Calu3 (cell line): ENCODE measurements at regions not wholly inside any gene's neighbourhood (a gene's known extent, or its start where the extent isn't known, plus 50 kb on each side); places are given as distances from the start of the nearest gene placed in this dataset.
A peak's percentile ranks its signal among the peaks of the same experiment; 100 is the strongest.

Experiments
- BruUV-seq: library from RNA; stranded (reverse); fragments of 400-500 nt; replicated peaks from 2 replicates; lab custom pipeline; 2021; lab: Mats Ljungman, UMichigan
- CTCF ChIA-PET: fragments of 300-600 bp; sonication (Branson Sonifier 250); formaldehyde crosslinking; loops from one replicate; lab custom pipeline; 2022; ENCODE audit warnings: antibody characterized with exemption; lab: Charles Lee
- DNase-seq: peaks from one replicate; pipeline ENCODE4 v3.0.0; 2022
- H3K27ac Mint-ChIP-seq: one replicate; pipeline ENCODE4 v1.8.0; 2022; ENCODE audit warnings: mixed read lengths; ENCODE audit not compliant: unreplicated experiment
- H3K27me3 Mint-ChIP-seq: one replicate; pipeline ENCODE4 v1.8.0; 2022; ENCODE audit warnings: mixed read lengths; ENCODE audit not compliant: unreplicated experiment
- H3K36me3 Mint-ChIP-seq: one replicate; pipeline ENCODE4 v1.8.0; 2022; ENCODE audit warnings: mild to moderate bottlenecking, moderate library complexity, mixed read lengths; ENCODE audit not compliant: insufficient read depth, unreplicated experiment
- H3K4me1 Mint-ChIP-seq: one replicate; pipeline ENCODE4 v1.8.0; 2022; ENCODE audit warnings: mild to moderate bottlenecking, low read depth, mixed read lengths; ENCODE audit not compliant: unreplicated experiment
- H3K4me3 Mint-ChIP-seq: one replicate; pipeline ENCODE4 v1.8.0; 2022; ENCODE audit warnings: mild to moderate bottlenecking, low read depth, moderate library complexity, mixed read lengths; ENCODE audit not compliant: unreplicated experiment
- H3K9me3 Mint-ChIP-seq: one replicate; pipeline ENCODE4 v1.8.0; 2022; ENCODE audit warnings: low read depth, mixed read lengths; ENCODE audit not compliant: unreplicated experiment
- CTCF ChIP-seq: fragments of 200-600 bp; IDR thresholded peaks from one replicate; pipeline ENCODE4 v1.8.0; 2022; ENCODE audit warnings: antibody characterized with exemption; ENCODE audit not compliant: unreplicated experiment
- intact Hi-C: fragments of 100-400 bp; cut with micrococcal nuclease; formaldehyde crosslinking; loops from one replicate; pipeline ENCODE4 v1.10.0; 2022; ENCODE audit not compliant: unreplicated experiment

GRCh38 chr3:130800829-130801228 lies 54.2 kb upstream of the PIK3R4 start:
- Mint-ChIP-seq H3K27me3 (peaks cover 16% of the 10 kb centered on the region), H3K36me3 (no peaks in the 10 kb centered on the region), H3K4me3 (no peak overlapping the region), H3K4me1 (no peaks in the 10 kb centered on the region), H3K9me3 (peaks cover 8% of the 10 kb centered on the region), H3K27ac (no peak overlapping the region)
- DNase-seq = peak; percentile 33
- intact Hi-C loops = no loop called here
- no TSS peak for BruUV-seq
- CTCF ChIA-PET = no interaction called here
- no peak for TF ChIP-seq CTCF

GRCh38 chr3:130801473-130801872 lies 54.8 kb upstream of the PIK3R4 start:
- Mint-ChIP-seq H3K9me3 (peaks cover 8% of the 10 kb centered on the region), H3K36me3 (no peaks in the 10 kb centered on the region), H3K27me3 (peaks cover 23% of the 10 kb centered on the region), H3K27ac (no peak overlapping the region), H3K4me3 (no peak overlapping the region), H3K4me1 (no peaks in the 10 kb centered on the region)
- no peak for TF ChIP-seq CTCF
- CTCF ChIA-PET = no interaction called here
- intact Hi-C loops = no loop called here
- BruUV-seq = no TSS peak
- no peak for DNase-seq

- TF ChIP-seq CTCF = no peak
- intact Hi-C loops = no loop called here
- DNase-seq = no peak
- Mint-ChIP-seq H3K9me3 (peaks cover 4% of the 10 kb centered on the region), H3K27me3 (peaks cover 9% of the 10 kb centered on the region), H3K4me3 (no peak overlapping the region), H3K27ac (no peak overlapping the region), H3K36me3 (peaks cover 5% of the 10 kb centered on the region), H3K4me1 (peaks cover 4% of the 10 kb centered on the region)
- no TSS peak for BruUV-seq
- CTCF ChIA-PET = interaction anchor here (0.6 kb wide), 1 partner anchor 33 kb away, joined by 3 read pairs; no protein-coding TSS in a partner anchor
Observed at GRCh38 chr3:130811557-130811956, 64.9 kb upstream of the PIK3R4 start.

- Mint-ChIP-seq H3K27me3 (no peaks in the 10 kb centered on the region), H3K4me1 (peaks cover 37% of the 10 kb centered on the region), H3K27ac (no peak overlapping the region), H3K36me3 (peaks cover 5% of the 10 kb centered on the region), H3K9me3 (no peaks in the 10 kb centered on the region), H3K4me3 (no peak overlapping the region)
- DNase-seq = no peak
- BruUV-seq = no TSS peak
- no peak for TF ChIP-seq CTCF
- intact Hi-C loops = no loop called here
- CTCF ChIA-PET = no interaction called here
Observed at GRCh38 chr3:130814691-130815472, 68.3 kb upstream of the PIK3R4 start.
